ENCODE measurements at regions not wholly inside any gene's neighbourhood (a gene's known extent, or its start where the extent isn't known, plus 50 kb on each side); places are given as distances from the start of the nearest gene placed in this dataset.

GRCh38 chr5:98101131-98101530 lies 672.3 kb upstream of the RGMB start:
- TF ChIP-seq POLR2AphosphoS5 (IDR thresholded peaks at IDR 0.05; ENCODE audit: low read depth, low read length) (no peak), POLR2A (IDR thresholded peaks at IDR 0.05; ENCODE audit: low read depth, low read length) (no peak)

Measured in GM12892 (cell line).